HG03575 (cell line): ENCODE measurements at regions not wholly inside any gene's neighbourhood (a gene's known extent, or its start where the extent isn't known, plus 50 kb on each side); places are given as distances from the start of the nearest gene placed in this dataset.
A peak's percentile ranks its signal among the peaks of the same experiment; 100 is the strongest.

ENCODE experiments used
- ATAC-seq: cut with Tn5 transposase; IDR thresholded peaks from one replicate; pipeline ENCODE4 v1.9.1; 2021; ENCODE audit not compliant: unreplicated experiment, insufficient number of reproducible peaks, low FRiP score; ENCODE audit errors: extremely low read depth

DNA sequence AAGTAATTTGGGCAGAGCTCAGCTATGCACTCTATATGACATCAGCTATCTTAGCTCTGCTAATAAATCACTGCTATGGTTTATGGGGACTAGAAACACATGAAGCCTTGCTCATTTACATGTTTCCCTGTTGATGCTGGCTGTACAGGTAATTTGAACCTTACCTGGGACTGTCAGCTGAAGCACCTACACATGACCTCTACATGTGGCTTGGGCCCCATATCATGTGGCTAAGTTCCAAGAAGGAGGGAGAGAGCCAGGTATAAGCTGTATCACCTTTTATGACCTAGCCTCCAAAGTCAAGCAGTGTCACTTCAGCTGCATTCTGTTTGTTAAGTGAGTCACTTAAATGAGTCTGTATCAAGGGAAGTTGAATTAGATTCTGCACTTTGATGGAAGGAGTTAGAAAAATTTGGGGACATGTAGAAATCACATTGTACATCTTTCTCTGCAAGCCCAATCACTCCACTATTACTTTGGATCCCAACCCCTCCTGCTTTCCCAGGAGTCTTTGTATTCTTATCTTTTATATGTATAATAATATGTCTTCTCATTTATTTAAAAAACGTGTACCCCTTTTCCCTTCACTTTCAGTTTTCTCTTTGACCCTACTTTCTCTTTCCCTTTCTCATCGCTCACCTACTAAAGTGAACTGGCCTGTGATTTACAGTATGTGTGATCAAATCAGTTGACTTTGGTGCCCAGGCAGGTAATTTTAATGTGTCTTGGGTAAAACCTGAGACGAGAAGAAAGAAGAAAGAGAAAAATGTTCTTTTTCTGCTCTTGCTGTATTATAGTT is 53.4 kb upstream of the PRKACB start:
- no peak for ATAC-seq

GRCh38 chr1:84089867-84090266 is 54.2 kb upstream of the PRKACB start:
- ATAC-seq: no peak

DNA sequence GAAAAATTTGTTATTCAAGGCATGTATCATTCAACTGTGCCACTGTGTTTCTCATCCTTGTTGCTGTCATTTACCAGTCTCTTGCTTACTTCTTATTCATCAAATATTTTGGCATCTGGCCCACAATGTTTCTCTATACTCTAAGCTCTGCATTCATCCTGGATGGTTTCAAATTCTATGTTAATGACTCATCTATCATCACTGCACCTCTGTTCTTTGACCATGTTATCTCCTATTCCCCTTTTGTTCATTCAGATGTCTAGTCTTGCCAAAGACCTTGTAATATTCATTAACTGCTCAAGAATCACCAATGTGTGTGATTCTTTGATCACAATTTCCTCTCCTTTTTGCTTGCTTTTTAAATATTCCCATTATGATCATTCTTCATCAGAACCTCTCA is 54.6 kb upstream of the PRKACB start:
- ATAC-seq: no peak

DNA sequence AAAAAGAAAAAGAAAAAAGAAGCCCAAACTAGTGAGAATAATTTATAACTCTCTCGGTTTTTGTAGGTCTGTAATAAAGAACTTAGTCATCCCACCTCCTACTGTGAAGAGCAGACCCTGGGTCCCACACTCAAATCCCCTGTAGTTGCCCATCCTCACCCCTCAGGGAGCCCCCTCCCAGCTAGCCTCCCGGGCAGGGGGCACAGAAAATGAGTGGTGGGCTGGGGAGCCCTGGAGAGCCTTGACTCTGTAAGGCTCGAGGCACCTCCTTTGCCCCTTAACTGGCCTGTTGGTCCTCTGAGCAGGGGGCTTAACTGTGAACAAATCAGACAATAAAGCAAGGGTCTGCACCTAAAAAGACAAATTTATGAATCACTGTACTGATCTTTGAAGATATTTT is 57.5 kb upstream of the PRKACB start:
- no peak for ATAC-seq

DNA sequence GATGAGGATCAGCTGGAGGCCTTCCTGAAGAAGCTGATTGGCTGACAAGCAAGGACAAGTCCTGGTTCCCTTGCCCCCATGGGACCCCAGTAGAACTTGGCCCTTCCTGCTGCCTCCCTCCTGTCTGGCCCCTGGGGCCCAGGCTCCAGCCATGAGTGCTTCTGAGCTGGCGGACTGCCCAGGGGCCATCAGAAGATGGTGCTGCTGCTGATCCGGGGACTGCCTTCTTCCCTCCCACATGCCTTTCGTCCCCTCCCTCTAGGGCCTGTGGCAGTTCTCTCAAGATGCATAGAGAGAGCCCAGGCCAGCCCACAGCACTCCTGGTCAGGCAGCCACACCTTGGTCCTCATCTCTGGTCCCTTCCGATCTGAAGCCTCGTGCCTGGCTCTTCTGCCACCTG is 57.9 kb upstream of the PRKACB start:
- ATAC-seq: no peak

GRCh38 chr1:84083307-84083706 is 60.8 kb upstream of the PRKACB start:
- no peak for ATAC-seq

DNA sequence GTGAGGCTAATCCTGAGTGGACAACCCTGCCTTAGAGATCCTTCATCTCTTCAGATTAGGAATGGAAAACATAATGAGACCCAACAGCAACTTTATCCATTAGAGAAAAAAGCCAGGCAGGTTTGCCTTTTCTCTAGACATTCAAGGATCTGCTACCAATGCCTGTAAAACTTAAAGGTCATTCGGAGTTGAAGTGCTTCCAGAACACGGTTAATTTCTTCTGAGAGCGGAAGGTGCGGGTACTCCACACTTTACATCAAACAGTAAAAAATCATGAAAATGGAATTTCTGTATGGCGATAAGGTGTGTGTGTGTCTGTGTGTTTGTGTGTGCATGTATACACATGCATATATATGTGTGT is 65.2 kb upstream of the PRKACB start:
- ATAC-seq: no peak

DNA sequence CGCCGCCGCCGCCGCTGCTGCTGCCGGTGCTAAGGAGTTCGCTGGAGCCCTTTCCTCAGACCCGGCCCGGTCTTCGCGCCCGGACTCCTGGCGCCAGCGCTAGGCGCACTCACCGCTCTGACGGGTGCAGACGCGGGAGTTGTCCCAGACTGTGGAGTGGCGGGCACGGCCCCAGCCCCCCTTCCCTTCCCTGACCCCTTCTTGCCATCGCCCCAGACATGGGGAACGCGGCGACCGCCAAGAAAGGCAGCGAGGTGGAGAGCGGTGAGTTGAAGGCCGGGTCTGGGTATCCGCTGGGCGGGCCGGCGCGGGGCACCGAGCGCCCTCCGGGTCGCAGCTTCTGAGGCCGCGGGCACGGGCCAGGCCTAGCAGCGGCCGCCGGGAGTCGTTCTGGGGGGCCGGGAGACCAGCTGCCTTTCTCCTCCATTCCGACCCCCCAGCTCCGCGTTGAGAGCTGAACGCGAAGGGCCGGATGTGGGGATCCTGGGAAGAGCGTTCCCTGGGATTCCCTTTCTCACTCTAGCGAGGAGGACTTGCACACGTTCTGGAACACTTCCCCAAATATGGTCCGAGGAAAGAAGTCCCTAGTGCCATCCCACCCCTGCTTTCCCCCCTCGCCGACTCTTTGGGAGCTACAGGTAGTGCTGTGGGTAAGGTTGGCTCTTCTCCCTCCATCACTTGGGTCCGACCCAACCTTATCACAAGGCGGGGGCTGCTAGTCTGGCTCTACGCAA is 65.8 kb upstream of the PRKACB start:
- ATAC-seq: peak; percentile 21

GRCh38 chr1:84077476-84078107 is 66.5 kb upstream of the PRKACB start:
- ATAC-seq: peak; percentile 40

GRCh38 chr1:84073266-84073665 is 70.8 kb upstream of the PRKACB start:
- no peak for ATAC-seq

DNA sequence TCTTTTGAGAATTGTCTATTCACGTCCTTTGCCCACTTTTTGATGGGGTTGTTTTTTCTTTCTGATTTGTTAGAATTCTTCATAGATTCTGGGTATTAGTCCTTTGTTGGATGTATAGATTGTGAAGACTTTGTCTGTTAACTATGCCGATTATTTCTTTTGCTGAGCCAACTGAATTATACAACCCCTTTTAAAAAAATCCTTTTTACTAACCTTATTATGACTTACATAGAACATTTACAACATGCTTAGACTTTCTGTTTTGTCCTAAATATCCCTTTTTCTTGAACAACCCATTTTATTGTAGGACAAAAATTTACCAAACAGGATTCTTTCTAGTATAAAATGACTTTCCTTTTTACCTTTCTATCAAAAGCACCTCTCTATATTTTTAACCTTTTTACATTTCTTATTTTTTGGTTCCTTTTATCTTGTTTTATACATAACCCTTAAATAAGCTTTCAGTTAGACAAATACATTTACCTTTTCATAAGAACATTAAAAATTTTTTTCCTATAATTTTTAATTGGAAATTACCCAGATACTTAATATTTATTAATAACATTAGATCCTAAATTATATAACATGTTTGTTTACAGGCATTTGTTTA is 70.4 kb upstream of the TTLL7 start:
- no peak for ATAC-seq

DNA sequence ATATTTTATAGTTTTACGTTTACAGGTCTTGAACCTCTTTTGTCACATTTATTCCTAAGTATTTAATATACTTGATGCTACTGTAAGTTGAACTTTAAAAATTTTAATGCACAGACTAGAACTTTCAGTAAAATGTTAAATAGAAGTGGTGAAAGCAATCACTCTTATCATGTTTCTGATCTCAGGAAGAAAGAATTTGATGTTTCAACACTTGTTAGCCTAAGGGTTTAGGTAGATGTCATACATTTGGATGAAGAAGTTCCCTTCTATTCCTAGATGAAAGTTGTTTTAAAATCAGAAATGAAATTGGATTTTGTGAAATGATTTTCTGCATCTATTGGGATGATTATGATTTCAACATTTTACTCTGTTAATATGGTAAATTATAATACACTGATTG is 63.6 kb upstream of the TTLL7 start:
- no peak for ATAC-seq

GRCh38 chr1:84061336-84061735 is 62.4 kb upstream of the TTLL7 start:
- ATAC-seq: no peak

DNA sequence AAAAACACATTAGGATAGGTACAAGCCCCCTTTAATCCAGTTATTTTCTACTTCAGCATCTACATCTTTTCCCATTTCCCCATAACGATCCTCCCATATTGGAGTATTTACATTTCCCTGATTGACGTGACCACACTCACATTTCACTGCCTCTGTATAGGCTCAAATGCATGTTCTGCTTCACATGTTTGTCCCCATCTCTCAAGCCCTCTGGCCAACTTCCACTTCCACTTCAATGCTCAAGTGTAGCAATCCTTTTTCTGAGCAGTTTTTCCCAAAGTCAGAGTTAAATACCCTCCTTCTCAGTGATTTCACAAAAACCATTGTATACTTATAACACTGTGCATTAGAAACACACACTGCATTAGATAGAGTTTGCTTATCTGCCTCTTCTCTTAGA is 61.8 kb upstream of the TTLL7 start:
- ATAC-seq: no peak

DNA sequence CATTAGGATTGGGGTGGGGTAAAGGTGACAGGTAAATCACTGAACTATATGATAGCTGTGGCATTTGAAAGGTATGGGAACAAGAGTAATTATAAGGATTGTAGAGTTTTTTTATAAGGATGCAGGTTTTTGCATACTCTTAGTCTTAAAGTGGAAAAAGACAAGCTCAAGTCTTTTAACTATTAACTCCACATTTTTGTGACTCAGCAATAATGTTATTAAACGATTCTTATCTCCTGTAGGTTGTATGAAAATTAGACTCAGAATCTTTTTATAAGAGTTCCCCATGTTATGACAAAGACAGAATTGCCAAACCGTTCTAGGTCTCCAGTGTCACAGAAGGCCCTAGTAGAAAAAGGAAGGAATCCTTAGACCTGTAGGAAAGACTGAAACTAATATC is 49.9 kb upstream of the TTLL7 start:
- ATAC-seq: no peak
